HEK293 (cell line): ENCODE measurements at regions not wholly inside any gene's neighbourhood (a gene's known extent, or its start where the extent isn't known, plus 50 kb on each side); places are given as distances from the start of the nearest gene placed in this dataset.

ENCODE experiments used
- CTCF ChIA-PET: fragments of 350-600 bp; formaldehyde crosslinking; extraction: SDS; loops from one replicate; lab custom pipeline; 2021; ENCODE audit warnings: antibody characterized with exemption; lab: Yijun Ruan, JAX
- POLR2A ChIA-PET: fragments of 300-600 bp; formaldehyde crosslinking; extraction: SDS; loops from one replicate; lab custom pipeline; 2020; ENCODE audit warnings: antibody characterized with exemption, inconsistent platforms; lab: Yijun Ruan, JAX
- H3K27ac ChIP-seq: fragments of 200-500 bp; sonication (Bioruptor generic); 2 replicates; pipeline ENCODE4 v1.5.1; 2014; ENCODE audit warnings: low read depth, low read length, control low read depth, inconsistent platforms; ENCODE audit errors: extremely low read depth
- H3K36me3 ChIP-seq, 2 experiments: fragments of 200-500 bp in 1 of 2; sonication (Bioruptor generic) in 1 of 2; 1 replicate in 1 of 2; 2 replicates in 1 of 2; pipeline ENCODE4 v1.5.1; 2014 to 2017; ENCODE audit warnings: inconsistent platforms in 2 of 2, low read length in 2 of 2; ENCODE audit not compliant: control insufficient read depth in 2 of 2, insufficient read depth in 1 of 2
- H3K4me1 ChIP-seq: fragments of 200-500 bp; sonication (Bioruptor generic); 2 replicates; pipeline ENCODE4 v1.5.1; 2014; ENCODE audit warnings: mild to moderate bottlenecking, low read length, inconsistent platforms; ENCODE audit not compliant: control insufficient read depth, insufficient read depth
- H3K4me3 ChIP-seq: 2 replicates; pipeline ENCODE4 v1.5.1; 2011; ENCODE audit warnings: low read depth, mild to moderate bottlenecking, control low read depth, low read length, moderate library complexity
- H3K9me3 ChIP-seq: fragments of 200-500 bp; sonication (Bioruptor generic); 2 replicates; pipeline ENCODE4 v1.5.1; 2014; ENCODE audit warnings: low read depth, low read length, inconsistent platforms; ENCODE audit not compliant: control insufficient read depth, insufficient read depth
- GLI4 ChIP-seq: fragments of 450-650 bp; formaldehyde crosslinking; IDR thresholded peaks from 2 replicates; pipeline ENCODE4 v1.5.1; 2016; ENCODE audit warnings: missing biosample characterization, missing genetic modification characterization
- TRIM28 ChIP-seq: IDR thresholded peaks from 2 replicates; pipeline ENCODE4 v1.6.1; 2011; ENCODE audit warnings: low read length, control low read depth, borderline replicate concordance
- ZNF10 ChIP-seq: fragments of 450-650 bp; formaldehyde crosslinking; IDR thresholded peaks from 2 replicates; pipeline ENCODE4 v1.5.1; 2017; ENCODE audit warnings: missing biosample characterization, missing genetic modification characterization
- ZNF16 ChIP-seq: fragments of 450-650 bp; formaldehyde crosslinking; IDR thresholded peaks from 2 replicates; pipeline ENCODE4 v1.5.1; 2016; ENCODE audit warnings: low read depth, missing biosample characterization, missing genetic modification characterization
- ZNF214 ChIP-seq: fragments of 450-650 bp; formaldehyde crosslinking; IDR thresholded peaks from 2 replicates; pipeline ENCODE4 v1.5.1; 2017; ENCODE audit warnings: missing biosample characterization, mild to moderate bottlenecking, missing genetic modification characterization, borderline replicate concordance
- ZNF350 ChIP-seq: fragments of 450-650 bp; formaldehyde crosslinking; IDR thresholded peaks from 2 replicates; pipeline ENCODE4 v1.5.0; 2017; ENCODE audit warnings: missing biosample characterization, mild to moderate bottlenecking, missing genetic modification characterization
- ZNF366 ChIP-seq: fragments of 450-650 bp; formaldehyde crosslinking; conservative IDR thresholded peaks from 2 replicates; pipeline ENCODE4 v1.5.1; 2016; ENCODE audit warnings: missing biosample characterization, missing genetic modification characterization
- ZNF473 ChIP-seq: fragments of 450-650 bp; formaldehyde crosslinking; IDR thresholded peaks from 2 replicates; pipeline ENCODE4 v1.5.1; 2017; ENCODE audit warnings: missing biosample characterization, missing genetic modification characterization
- ZNF514 ChIP-seq: fragments of 450-650 bp; formaldehyde crosslinking; IDR thresholded peaks from 2 replicates; pipeline ENCODE4 v1.5.1; 2016; ENCODE audit warnings: missing biosample characterization, missing genetic modification characterization
- ZNF530 ChIP-seq: fragments of 450-650 bp; formaldehyde crosslinking; IDR thresholded peaks from 2 replicates; pipeline ENCODE4 v1.5.1; 2016; ENCODE audit warnings: low read depth, missing biosample characterization, missing genetic modification characterization
- ZNF544 ChIP-seq: fragments of 450-650 bp; formaldehyde crosslinking; IDR thresholded peaks from 2 replicates; pipeline ENCODE4 v1.5.0; 2017; ENCODE audit warnings: missing biosample characterization, missing genetic modification characterization
- ZNF548 ChIP-seq: fragments of 450-650 bp; formaldehyde crosslinking; IDR thresholded peaks from 2 replicates; pipeline ENCODE4 v1.5.1; 2016; ENCODE audit warnings: missing biosample characterization, missing genetic modification characterization
- ZNF571 ChIP-seq: fragments of 450-650 bp; formaldehyde crosslinking; IDR thresholded peaks from 2 replicates; pipeline ENCODE4 v1.5.0; 2017; ENCODE audit warnings: missing biosample characterization, missing genetic modification characterization
- ZNF629 ChIP-seq: fragments of 450-650 bp; formaldehyde crosslinking; IDR thresholded peaks from 2 replicates; pipeline ENCODE4 v1.5.1; 2017; ENCODE audit warnings: missing biosample characterization, missing genetic modification characterization
- ZXDB ChIP-seq: fragments of 450-650 bp; formaldehyde crosslinking; IDR thresholded peaks from 2 replicates; pipeline ENCODE4 v1.5.1; 2016; ENCODE audit warnings: missing biosample characterization, missing genetic modification characterization
- TF ChIP-seq, protein P1 (sequence below): fragments of 450-650 bp; formaldehyde crosslinking; IDR thresholded peaks from 2 replicates; pipeline ENCODE4 v1.5.1; 2016; ENCODE audit warnings: missing biosample characterization, missing genetic modification characterization
- TF ChIP-seq, protein P2 (sequence below): fragments of 450-650 bp; formaldehyde crosslinking; optimal IDR thresholded peaks from 2 replicates; pipeline ENCODE3; 2016; ENCODE audit warnings: missing biosample characterization, mild to moderate bottlenecking, missing genetic modification characterization
- TF ChIP-seq, protein P3 (sequence below): fragments of 450-650 bp; formaldehyde crosslinking; IDR thresholded peaks from 2 replicates; pipeline ENCODE4 v1.5.1; 2016; ENCODE audit warnings: missing biosample characterization, missing genetic modification characterization
- TF ChIP-seq, protein P4 (sequence below): fragments of 450-650 bp; formaldehyde crosslinking; IDR thresholded peaks from 2 replicates; pipeline ENCODE4 v1.5.1; 2016; ENCODE audit warnings: missing biosample characterization, missing genetic modification characterization

DNA sequence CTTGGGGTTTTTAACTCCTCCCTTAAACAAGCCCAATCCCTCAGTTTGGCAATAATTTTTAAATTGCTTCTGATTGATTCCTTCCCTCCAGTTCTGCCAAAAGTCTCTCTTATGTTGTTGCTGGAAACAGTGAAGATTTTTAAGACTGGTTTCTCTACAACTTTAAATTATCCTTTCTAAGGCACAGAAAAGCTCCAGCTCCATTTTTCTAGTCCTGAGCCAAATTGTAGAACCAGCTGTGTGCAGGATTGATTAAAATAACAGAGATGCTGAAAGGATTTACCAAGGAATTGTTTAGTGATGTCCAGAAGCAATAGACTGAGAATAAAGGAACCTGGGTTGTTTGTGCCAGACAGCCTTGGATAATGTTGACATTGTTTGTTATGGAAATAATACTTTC lies 111.3 kb downstream of the NUDT12 start (continued):
- TF ChIP-seq, protein P1, sequence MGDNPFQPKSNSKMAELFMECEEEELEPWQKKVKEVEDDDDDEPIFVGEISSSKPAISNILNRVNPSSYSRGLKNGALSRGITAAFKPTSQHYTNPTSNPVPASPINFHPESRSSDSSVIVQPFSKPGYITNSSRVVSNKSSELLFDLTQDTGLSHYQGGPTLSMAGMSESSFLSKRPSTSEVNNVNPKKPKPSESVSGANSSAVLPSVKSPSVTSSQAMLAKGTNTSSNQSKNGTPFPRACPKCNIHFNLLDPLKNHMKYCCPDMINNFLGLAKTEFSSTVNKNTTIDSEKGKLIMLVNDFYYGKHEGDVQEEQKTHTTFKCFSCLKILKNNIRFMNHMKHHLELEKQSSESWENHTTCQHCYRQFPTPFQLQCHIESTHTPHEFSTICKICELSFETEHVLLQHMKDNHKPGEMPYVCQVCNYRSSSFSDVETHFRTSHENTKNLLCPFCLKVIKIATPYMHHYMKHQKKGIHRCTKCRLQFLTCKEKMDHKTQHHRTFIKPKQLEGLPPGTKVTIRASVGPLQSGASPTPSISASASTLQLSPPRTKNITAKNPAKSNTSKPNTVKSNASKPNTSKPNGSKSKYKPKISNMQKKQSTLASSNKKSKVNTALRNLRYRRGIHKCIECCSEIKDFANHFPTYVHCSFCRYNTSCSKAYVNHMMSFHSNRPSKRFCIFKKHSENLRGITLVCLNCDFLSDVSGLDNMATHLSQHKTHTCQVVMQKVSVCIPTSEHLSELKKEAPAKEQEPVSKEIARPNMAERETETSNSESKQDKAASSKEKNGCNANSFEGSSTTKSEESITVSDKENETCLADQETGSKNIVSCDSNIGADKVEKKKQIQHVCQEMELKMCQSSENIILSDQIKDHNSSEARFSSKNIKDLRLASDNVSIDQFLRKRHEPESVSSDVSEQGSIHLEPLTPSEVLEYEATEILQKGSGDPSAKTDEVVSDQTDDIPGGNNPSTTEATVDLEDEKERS, result no peak

DNA sequence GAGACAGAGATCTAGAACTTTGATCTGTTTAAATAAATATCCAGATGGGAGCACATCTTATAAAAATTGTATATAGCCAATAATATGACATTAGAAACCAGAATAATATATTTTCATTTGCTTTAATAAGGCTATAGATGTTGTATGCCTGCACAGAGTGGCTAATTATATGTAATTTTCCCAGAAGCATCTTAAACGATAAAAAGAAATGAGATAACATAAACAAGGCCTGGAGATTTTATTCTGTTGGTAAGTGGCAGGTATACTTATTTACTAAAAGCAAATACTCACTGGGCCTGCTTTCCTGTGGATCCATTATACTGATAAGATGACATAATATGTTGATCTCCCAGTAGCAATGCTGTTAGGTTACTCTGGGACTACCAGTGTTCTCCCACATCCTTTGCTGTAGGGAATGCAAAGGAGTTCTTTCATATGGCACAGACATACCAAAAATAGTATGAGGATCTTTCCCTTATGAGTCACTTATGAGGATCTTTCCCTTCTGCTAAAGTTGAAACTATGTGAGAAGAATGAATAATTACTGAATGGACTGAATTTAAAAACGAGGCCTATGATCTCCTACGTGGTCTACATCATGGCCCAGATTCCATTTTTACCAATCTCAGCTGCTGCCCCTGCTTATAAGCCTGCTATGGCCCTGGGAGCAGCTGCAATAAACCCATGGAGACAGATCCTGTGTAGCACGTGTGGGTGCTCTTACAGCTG lies 112.1 kb downstream of the NUDT12 start:
- Histone ChIP-seq H3K9me3 (no peaks in the 10 kb centered on the region), H3K4me1 (no peaks in the 10 kb centered on the region), H3K4me3 (no peak overlapping the region), H3K27ac (no peak overlapping the region), H3K36me3 (no peaks in the 10 kb centered on the region)
- ChIA-PET CTCF (interaction anchor here (0.8 kb wide), 1 partner anchor 20 kb away, joined by 4 read pairs; no protein-coding TSS in a partner anchor), POLR2A (no interaction called here)
- TF ChIP-seq ZNF10 (tag by site-specific recombination) (no peak), ZNF629 (tag by site-specific recombination) (no peak), ZNF350 (tag by site-specific recombination) (no peak), ZNF214 (no peak), ZNF544 (tag by site-specific recombination) (no peak), ZNF514 (tag by site-specific recombination) (no peak), ZXDB (tag by site-specific recombination) (no peak), TRIM28 (no peak), ZNF16 (no peak), ZNF530 (tag by site-specific recombination) (no peak), GLI4 (tag by site-specific recombination) (no peak), ZNF548 (no peak), ZNF473 (tag by site-specific recombination) (no peak), ZNF366 (tag by site-specific recombination) (no peak), ZNF571 (tag by site-specific recombination) (no peak)
- TF ChIP-seq, protein P2, sequence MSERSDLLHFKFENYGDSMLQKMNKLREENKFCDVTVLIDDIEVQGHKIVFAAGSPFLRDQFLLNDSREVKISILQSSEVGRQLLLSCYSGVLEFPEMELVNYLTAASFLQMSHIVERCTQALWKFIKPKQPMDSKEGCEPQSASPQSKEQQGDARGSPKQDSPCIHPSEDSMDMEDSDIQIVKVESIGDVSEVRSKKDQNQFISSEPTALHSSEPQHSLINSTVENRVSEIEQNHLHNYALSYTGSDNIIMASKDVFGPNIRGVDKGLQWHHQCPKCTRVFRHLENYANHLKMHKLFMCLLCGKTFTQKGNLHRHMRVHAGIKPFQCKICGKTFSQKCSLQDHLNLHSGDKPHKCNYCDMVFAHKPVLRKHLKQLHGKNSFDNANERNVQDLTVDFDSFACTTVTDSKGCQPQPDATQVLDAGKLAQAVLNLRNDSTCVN (tag by site-specific recombination), result no peak
- TF ChIP-seq, protein P3, sequence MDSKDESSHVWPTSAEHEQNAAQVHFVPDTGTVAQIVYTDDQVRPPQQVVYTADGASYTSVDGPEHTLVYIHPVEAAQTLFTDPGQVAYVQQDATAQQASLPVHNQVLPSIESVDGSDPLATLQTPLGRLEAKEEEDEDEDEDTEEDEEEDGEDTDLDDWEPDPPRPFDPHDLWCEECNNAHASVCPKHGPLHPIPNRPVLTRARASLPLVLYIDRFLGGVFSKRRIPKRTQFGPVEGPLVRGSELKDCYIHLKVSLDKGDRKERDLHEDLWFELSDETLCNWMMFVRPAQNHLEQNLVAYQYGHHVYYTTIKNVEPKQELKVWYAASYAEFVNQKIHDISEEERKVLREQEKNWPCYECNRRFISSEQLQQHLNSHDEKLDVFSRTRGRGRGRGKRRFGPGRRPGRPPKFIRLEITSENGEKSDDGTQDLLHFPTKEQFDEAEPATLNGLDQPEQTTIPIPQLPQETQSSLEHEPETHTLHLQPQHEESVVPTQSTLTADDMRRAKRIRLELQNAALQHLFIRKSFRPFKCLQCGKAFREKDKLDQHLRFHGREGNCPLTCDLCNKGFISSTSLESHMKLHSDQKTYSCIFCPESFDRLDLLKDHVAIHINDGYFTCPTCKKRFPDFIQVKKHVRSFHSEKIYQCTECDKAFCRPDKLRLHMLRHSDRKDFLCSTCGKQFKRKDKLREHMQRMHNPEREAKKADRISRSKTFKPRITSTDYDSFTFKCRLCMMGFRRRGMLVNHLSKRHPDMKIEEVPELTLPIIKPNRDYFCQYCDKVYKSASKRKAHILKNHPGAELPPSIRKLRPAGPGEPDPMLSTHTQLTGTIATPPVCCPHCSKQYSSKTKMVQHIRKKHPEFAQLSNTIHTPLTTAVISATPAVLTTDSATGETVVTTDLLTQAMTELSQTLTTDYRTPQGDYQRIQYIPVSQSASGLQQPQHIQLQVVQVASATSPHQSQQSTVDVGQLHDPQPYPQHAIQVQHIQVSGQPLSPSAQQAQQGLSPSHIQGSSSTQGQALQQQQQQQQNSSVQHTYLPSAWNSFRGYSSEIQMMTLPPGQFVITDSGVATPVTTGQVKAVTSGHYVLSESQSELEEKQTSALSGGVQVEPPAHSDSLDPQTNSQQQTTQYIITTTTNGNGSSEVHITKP, result no peak
- TF ChIP-seq, protein P4, sequence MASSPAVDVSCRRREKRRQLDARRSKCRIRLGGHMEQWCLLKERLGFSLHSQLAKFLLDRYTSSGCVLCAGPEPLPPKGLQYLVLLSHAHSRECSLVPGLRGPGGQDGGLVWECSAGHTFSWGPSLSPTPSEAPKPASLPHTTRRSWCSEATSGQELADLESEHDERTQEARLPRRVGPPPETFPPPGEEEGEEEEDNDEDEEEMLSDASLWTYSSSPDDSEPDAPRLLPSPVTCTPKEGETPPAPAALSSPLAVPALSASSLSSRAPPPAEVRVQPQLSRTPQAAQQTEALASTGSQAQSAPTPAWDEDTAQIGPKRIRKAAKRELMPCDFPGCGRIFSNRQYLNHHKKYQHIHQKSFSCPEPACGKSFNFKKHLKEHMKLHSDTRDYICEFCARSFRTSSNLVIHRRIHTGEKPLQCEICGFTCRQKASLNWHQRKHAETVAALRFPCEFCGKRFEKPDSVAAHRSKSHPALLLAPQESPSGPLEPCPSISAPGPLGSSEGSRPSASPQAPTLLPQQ (tag by site-specific recombination), result no peak
